Transverse colon (tissue), 4 donors: ENCODE measurements at regions not wholly inside any gene's neighbourhood (a gene's known extent, or its start where the extent isn't known, plus 50 kb on each side); places are given as distances from the start of the nearest gene placed in this dataset.

ENCODE experiments used
- DNase-seq: peaks from one replicate; pipeline ENCODE4 v3.0.0-alpha.2; 2019
- H3K27ac ChIP-seq, 4 donors: fragments of 200-600 bp; sonication (generic); 2 replicates each; pipeline ENCODE4 v1.5.1; 2016 to 2018; ENCODE audit warnings: inconsistent platforms in 4 of 4
- H3K27me3 ChIP-seq: fragments of 200-600 bp; sonication (generic); 2 replicates; pipeline ENCODE4 v1.5.1; 2017; ENCODE audit warnings: inconsistent platforms
- H3K36me3 ChIP-seq, 4 donors: fragments of 200-600 bp; sonication (generic); 2 replicates each; pipeline ENCODE4 v1.5.1; 2017 to 2019; ENCODE audit warnings: inconsistent platforms in 4 of 4
- H3K4me1 ChIP-seq, 4 donors: fragments of 200-600 bp; sonication (generic); 2 replicates each; pipeline ENCODE4 v1.5.1; 2017 to 2020; ENCODE audit warnings: inconsistent platforms in 4 of 4
- H3K4me3 ChIP-seq, 4 donors: fragments of 200-600 bp; sonication (generic); 1 replicate in 1 of 4; 2 replicates in 3 of 4; pipeline versions ENCODE4 v1.5.1 to v1.6.1; 2017 to 2019; ENCODE audit warnings: inconsistent platforms in 4 of 4
- H3K9me3 ChIP-seq, 2 donors: fragments of 200-600 bp; sonication (generic); 2 replicates each; pipeline ENCODE4 v1.5.1; 2017 to 2019; ENCODE audit warnings: inconsistent platforms in 2 of 2
- EP300 ChIP-seq: sonication (generic); formaldehyde crosslinking; IDR thresholded peaks from one replicate; pipeline ENCODE4 v1.6.1; 2017; ENCODE audit warnings: antibody characterized with exemption, low read depth
- POLR2A ChIP-seq: fragments of 450-650 bp; IDR thresholded peaks from one replicate; pipeline ENCODE4 v1.6.1; 2016; ENCODE audit warnings: antibody characterized with exemption, mild to moderate bottlenecking, moderate library complexity
- POLR2AphosphoS5 ChIP-seq, 3 donors: sonication (generic); formaldehyde crosslinking; IDR thresholded peaks; one replicate each; pipeline ENCODE4 v1.6.1; 2016; ENCODE audit warnings: antibody characterized with exemption in 3 of 3
- WGBS, 2 donors: methylation state at CpG; one replicate each; pipeline ENCODE4 v1.1.5; 2018; ENCODE audit warnings: low coverage in 1 of 2; 5-methylcytosine and 5-hydroxymethylcytosine counted together
- in situ Hi-C, 4 donors: fragments of 200-750 bp; cut with MboI; loops; one replicate each; pipeline versions ENCODE4 v1.15.0 to v1.15.1; 2017; ENCODE audit warnings: low sequenced_read_pairs in 3 of 4, low pct_ligation_motif_present in 1 of 4, low pct_unique_long_range_greater_than_20kb in 1 of 4
- intact Hi-C: fragments of 100-400 bp; cut with DNase I; formaldehyde crosslinking; loops from one replicate; pipeline ENCODE4 v1.15.1; 2023; ENCODE audit warnings: low total_unique reads
- TF ChIP-seq, protein P1 (sequence below), 5 experiments: fragments of 200-600 bp in 3 of 5; fragments of 450-650 bp in 2 of 5; sonication (generic) in 3 of 5; IDR thresholded peaks; 1 replicate in 2 of 5; 2 replicates in 3 of 5; pipeline ENCODE4 v1.5.1; 2016 to 2017; ENCODE audit warnings: antibody characterized with exemption in 5 of 5, inconsistent platforms in 3 of 5, mild to moderate bottlenecking in 2 of 5, moderate library complexity in 1 of 5

DNA sequence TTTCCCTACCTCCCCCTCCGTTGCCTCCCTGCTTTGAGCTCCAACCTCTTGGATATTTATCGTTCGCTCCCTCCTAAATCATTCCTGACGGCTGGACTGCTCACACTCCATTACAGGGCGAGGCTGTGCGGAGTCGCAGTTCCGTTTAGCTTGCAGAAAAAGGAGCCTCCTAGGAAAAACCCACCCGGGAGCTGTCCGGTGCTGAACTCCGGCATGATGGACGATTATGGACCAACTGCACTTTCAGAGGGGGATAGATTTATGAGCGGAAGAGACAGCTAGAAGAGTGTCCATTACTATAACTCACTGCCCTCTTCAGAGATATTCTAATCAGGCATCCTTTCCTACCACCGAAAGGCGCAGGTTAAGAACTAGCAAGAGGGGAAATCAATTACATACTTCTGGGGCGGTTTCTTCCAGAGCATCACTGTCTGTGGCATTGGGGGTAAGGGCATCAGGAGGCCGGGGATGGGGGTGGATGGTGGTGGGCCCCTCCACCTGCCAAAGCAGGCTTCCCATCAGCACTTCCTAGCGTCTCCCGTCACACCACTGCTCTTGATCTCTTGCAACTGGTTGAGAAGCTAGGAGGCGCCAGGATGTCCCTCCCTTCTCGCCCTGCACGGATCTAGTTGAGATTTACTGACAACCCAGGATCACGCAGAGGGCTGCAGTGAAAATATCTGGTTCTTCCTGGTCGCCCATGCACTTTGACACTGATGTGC lies 251.2 kb downstream of the ENGASE start:
- no peaks in the 10 kb centered on the region for H3K4me1 ChIP-seq
- H3K9me3 ChIP-seq: no peaks in the 10 kb centered on the region
- no peak overlapping the region for H3K27ac ChIP-seq
- no peak for DNase-seq
- TF ChIP-seq, protein P1, sequence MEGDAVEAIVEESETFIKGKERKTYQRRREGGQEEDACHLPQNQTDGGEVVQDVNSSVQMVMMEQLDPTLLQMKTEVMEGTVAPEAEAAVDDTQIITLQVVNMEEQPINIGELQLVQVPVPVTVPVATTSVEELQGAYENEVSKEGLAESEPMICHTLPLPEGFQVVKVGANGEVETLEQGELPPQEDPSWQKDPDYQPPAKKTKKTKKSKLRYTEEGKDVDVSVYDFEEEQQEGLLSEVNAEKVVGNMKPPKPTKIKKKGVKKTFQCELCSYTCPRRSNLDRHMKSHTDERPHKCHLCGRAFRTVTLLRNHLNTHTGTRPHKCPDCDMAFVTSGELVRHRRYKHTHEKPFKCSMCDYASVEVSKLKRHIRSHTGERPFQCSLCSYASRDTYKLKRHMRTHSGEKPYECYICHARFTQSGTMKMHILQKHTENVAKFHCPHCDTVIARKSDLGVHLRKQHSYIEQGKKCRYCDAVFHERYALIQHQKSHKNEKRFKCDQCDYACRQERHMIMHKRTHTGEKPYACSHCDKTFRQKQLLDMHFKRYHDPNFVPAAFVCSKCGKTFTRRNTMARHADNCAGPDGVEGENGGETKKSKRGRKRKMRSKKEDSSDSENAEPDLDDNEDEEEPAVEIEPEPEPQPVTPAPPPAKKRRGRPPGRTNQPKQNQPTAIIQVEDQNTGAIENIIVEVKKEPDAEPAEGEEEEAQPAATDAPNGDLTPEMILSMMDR (IDR thresholded peaks at IDR 0.05): no peak
- TF ChIP-seq POLR2A: no peak
- TF ChIP-seq POLR2AphosphoS5 (IDR thresholded peaks at IDR 0.05): no peak
- no peak for TF ChIP-seq EP300
- peaks cover 13% of the 10 kb centered on the region for H3K27me3 ChIP-seq
- WGBS, 2 donors: 34 to 67% methylated on average over 7 to 24 of the region's 24 CpGs
- no peak overlapping the region for H3K4me3 ChIP-seq
- intact Hi-C loops: no loop called here
- H3K36me3 ChIP-seq: no peaks in the 10 kb centered on the region
- in situ Hi-C loops: no loop called here

DNA sequence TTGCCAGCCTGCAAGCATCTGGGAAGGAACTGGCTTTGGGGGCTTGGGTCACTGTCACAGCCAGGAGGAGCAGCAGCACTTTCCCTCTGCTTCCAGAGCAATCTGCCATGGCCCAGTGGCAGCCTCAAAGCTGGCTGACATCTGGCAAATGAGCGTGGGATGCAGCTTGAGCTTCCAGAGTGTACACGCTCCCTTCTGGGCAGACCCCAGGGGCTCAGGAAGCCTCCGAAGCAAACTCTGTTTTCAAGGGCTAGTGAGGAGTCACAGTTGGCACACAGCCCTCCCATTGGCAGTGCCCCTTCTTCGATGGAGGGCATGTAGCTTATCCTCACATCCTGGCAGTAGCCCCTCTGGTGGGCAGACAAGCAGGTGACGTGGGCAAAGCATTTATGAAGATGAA lies 249.6 kb downstream of the ENGASE start:
- Histone ChIP-seq H3K4me3 (no peak overlapping the region), H3K4me1 (no peaks in the 10 kb centered on the region), H3K9me3 (no peaks in the 10 kb centered on the region), H3K27ac (no peak overlapping the region), H3K27me3 (peaks cover 3% of the 10 kb centered on the region), H3K36me3 (no peaks in the 10 kb centered on the region)
- 59% methylated on average over 5 of the region's 5 CpGs; no CpG with 5 or more reads in 1 of the 2 donors for WGBS, 2 donors
- DNase-seq: no peak
- intact Hi-C loops (no loop called here), in situ Hi-C loops (no loop called here)
- TF ChIP-seq POLR2AphosphoS5 (IDR thresholded peaks at IDR 0.05) (no peak), EP300 (no peak), POLR2A (no peak)
- TF ChIP-seq, protein P1 (IDR thresholded peaks at IDR 0.05): no peak

- no peaks in the 10 kb centered on the region for H3K9me3 ChIP-seq
- H3K36me3 ChIP-seq: no peaks in the 10 kb centered on the region
- intact Hi-C loops: no loop called here
- H3K27me3 ChIP-seq: peaks cover 3% of the 10 kb centered on the region
- no peak for TF ChIP-seq POLR2AphosphoS5 (IDR thresholded peaks at IDR 0.05)
- TF ChIP-seq, protein P1 (IDR thresholded peaks at IDR 0.05): no peak
- TF ChIP-seq POLR2A: no peak
- TF ChIP-seq EP300: no peak
- DNase-seq: no peak
- no peaks in the 10 kb centered on the region for H3K4me1 ChIP-seq
- WGBS, 2 donors: 72 to 91% methylated on average over 4 to 9 of the region's 10 CpGs
- H3K27ac ChIP-seq: no peak overlapping the region
- H3K4me3 ChIP-seq: no peak overlapping the region
- in situ Hi-C loops: no loop called here
Measured at GRCh38 chr17:79323566-79323965, 248.9 kb downstream of the ENGASE start.

DNA sequence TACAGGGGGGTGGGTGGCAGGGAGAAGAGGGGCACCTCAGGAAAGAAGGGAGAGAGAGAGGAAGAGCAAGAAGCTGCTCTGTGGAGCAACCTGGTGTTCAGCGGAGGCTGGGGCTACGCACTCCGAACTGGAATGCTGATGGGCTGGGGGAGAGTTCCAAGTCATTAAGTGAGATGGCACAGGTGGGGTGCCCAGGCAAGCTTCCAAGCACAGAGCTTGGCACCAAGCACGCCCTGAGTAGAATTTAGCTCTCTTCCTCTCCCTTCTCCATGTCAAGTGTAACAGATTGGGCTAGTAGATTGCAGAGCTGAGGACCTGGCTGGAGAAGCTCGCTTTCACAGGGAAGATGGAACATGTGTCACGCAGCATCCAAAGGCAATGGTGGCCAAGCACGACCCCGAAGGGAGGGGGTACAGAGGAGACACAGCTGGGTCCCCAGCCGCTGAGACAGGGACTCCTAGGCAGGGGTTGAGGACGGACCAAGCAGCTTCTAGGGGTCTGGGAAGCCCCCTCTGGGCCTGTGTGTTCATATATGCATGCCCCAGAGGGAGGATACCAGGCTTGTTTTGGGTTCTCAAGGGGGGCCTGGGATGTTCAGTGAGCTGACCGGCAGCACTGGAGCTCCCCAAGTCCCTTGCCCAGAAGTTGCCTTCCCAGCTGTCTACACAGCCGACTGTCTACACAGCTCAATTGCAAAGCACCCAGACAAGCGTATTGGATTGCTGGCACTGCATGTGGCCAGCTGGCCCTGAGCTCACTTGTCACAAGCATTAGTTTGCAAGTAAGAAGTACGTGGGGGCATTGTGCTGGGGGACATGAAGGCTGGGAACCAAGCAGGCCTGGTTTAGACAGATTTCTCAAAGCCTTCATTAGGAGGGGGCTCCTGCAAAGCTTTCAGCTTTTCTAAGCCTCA lies 247.8 kb downstream of the ENGASE start:
- H3K4me3 ChIP-seq: no peak overlapping the region
- in situ Hi-C loops (no loop called here), intact Hi-C loops (no loop called here)
- H3K27me3 ChIP-seq: peaks cover 5% of the 10 kb centered on the region
- no peak for DNase-seq
- WGBS, 2 donors: 65% methylated on average over 14 of the region's 14 CpGs; no CpG with 5 or more reads in 1 of the 2 donors
- H3K4me1 ChIP-seq: no peaks in the 10 kb centered on the region
- TF ChIP-seq, protein P1 (IDR thresholded peaks at IDR 0.05): no peak
- TF ChIP-seq POLR2A: no peak
- TF ChIP-seq EP300: no peak
- no peak for TF ChIP-seq POLR2AphosphoS5 (IDR thresholded peaks at IDR 0.05)
- no peaks in the 10 kb centered on the region for H3K9me3 ChIP-seq
- no peaks in the 10 kb centered on the region for H3K36me3 ChIP-seq
- H3K27ac ChIP-seq: no peak overlapping the region
